ENCODE measurements at regions not wholly inside any gene's neighbourhood (a gene's known extent, or its start where the extent isn't known, plus 50 kb on each side); places are given as distances from the start of the nearest gene placed in this dataset.

- Histone ChIP-seq H3K4me3 (ENCODE audit: low read length) (no peak overlapping the region), H3K36me3 (replicated peaks; ENCODE audit: insufficient read depth, low read length) (no peaks in the 10 kb centered on the region), H3K9me2 (replicated peaks; ENCODE audit: insufficient read depth, low read length) (no peaks in the 10 kb centered on the region), H3K4me1 (ENCODE audit: low read length) (no peaks in the 10 kb centered on the region), H3K27me3 (replicated peaks; ENCODE audit: insufficient read depth, low read length) (peaks cover 28% of the 10 kb centered on the region), H3K79me2 (ENCODE audit: low read length) (no peaks in the 10 kb centered on the region), H4K20me1 (ENCODE audit: insufficient read depth, low read length) (no peaks in the 10 kb centered on the region), H3K27ac (ENCODE audit: low read length) (no peak overlapping the region), H2AFZ (ENCODE audit: low read length) (no peak overlapping the region), H3F3A (ENCODE audit: insufficient read depth, low read length) (no peaks in the 10 kb centered on the region), H3K9me3 (replicated peaks; ENCODE audit: insufficient read depth, low read length) (no peaks in the 10 kb centered on the region), H3K4me2 (ENCODE audit: low read depth, low read length) (no peak overlapping the region), H3K9ac (ENCODE audit: low read length) (no peak overlapping the region)
- no peak for TF ChIP-seq EZH2 (optimal IDR thresholded peaks at IDR 0.05; ENCODE audit: low read depth, low read length)
- no peak for TF ChIP-seq CTCF (IDR thresholded peaks at IDR 0.05; ENCODE audit: low read length)
- TF ChIP-seq EZH2phosphoT487 (IDR thresholded peaks at IDR 0.05; ENCODE audit: low read length): no peak
- no peak for DNase-seq
Observed at GRCh38 chr19:30969591-30969990, 379.6 kb downstream of the TSHZ3 start.

- no peak overlapping the region for H2AFZ ChIP-seq (ENCODE audit: low read length)
- H3K27me3 ChIP-seq (replicated peaks; ENCODE audit: insufficient read depth, low read length): peaks cover 24% of the 10 kb centered on the region
- no peaks in the 10 kb centered on the region for H3K9me3 ChIP-seq (replicated peaks; ENCODE audit: insufficient read depth, low read length)
- H3K4me1 ChIP-seq (ENCODE audit: low read length): no peaks in the 10 kb centered on the region
- no peak for TF ChIP-seq EZH2 (optimal IDR thresholded peaks at IDR 0.05; ENCODE audit: low read depth, low read length)
- no peak for TF ChIP-seq CTCF (IDR thresholded peaks at IDR 0.05; ENCODE audit: low read length)
- no peak for TF ChIP-seq EZH2phosphoT487 (IDR thresholded peaks at IDR 0.05; ENCODE audit: low read length)
- no peak for DNase-seq
- no peaks in the 10 kb centered on the region for H3K79me2 ChIP-seq (ENCODE audit: low read length)
- no peaks in the 10 kb centered on the region for H3K36me3 ChIP-seq (replicated peaks; ENCODE audit: insufficient read depth, low read length)
- H4K20me1 ChIP-seq (ENCODE audit: insufficient read depth, low read length): no peaks in the 10 kb centered on the region
- no peaks in the 10 kb centered on the region for H3K9me2 ChIP-seq (replicated peaks; ENCODE audit: insufficient read depth, low read length)
- H3K9ac ChIP-seq (ENCODE audit: low read length): no peak overlapping the region
- no peaks in the 10 kb centered on the region for H3F3A ChIP-seq (ENCODE audit: insufficient read depth, low read length)
- no peak overlapping the region for H3K4me2 ChIP-seq (ENCODE audit: low read depth, low read length)
- no peak overlapping the region for H3K27ac ChIP-seq (ENCODE audit: low read length)
- H3K4me3 ChIP-seq (ENCODE audit: low read length): no peak overlapping the region
Observed at GRCh38 chr19:30968841-30969399, 380.3 kb downstream of the TSHZ3 start.

GRCh38 chr19:30968210-30968609, 381.0 kb downstream of the TSHZ3 start:
- H3K9me3 ChIP-seq (replicated peaks; ENCODE audit: insufficient read depth, low read length): no peaks in the 10 kb centered on the region
- H3K4me3 ChIP-seq (ENCODE audit: low read length): no peak overlapping the region
- H3K36me3 ChIP-seq (replicated peaks; ENCODE audit: insufficient read depth, low read length): no peaks in the 10 kb centered on the region
- no peak overlapping the region for H3K27ac ChIP-seq (ENCODE audit: low read length)
- no peaks in the 10 kb centered on the region for H3K4me1 ChIP-seq (ENCODE audit: low read length)
- no peak overlapping the region for H2AFZ ChIP-seq (ENCODE audit: low read length)
- H3K9ac ChIP-seq (ENCODE audit: low read length): no peak overlapping the region
- H3K9me2 ChIP-seq (replicated peaks; ENCODE audit: insufficient read depth, low read length): no peaks in the 10 kb centered on the region
- H3K27me3 ChIP-seq (replicated peaks; ENCODE audit: insufficient read depth, low read length): peaks cover 16% of the 10 kb centered on the region
- TF ChIP-seq CTCF (IDR thresholded peaks at IDR 0.05; ENCODE audit: low read length): no peak
- no peak for TF ChIP-seq EZH2phosphoT487 (IDR thresholded peaks at IDR 0.05; ENCODE audit: low read length)
- no peak for TF ChIP-seq EZH2 (optimal IDR thresholded peaks at IDR 0.05; ENCODE audit: low read depth, low read length)
- H3K79me2 ChIP-seq (ENCODE audit: low read length): no peaks in the 10 kb centered on the region
- DNase-seq: peak; percentile 7
- no peaks in the 10 kb centered on the region for H3F3A ChIP-seq (ENCODE audit: insufficient read depth, low read length)
- H4K20me1 ChIP-seq (ENCODE audit: insufficient read depth, low read length): no peaks in the 10 kb centered on the region
- no peak overlapping the region for H3K4me2 ChIP-seq (ENCODE audit: low read depth, low read length)

All from MM.1S (cell line).